Endothelial cell of umbilical vein (primary cell): ENCODE measurements at regions not wholly inside any gene's neighbourhood (a gene's known extent, or its start where the extent isn't known, plus 50 kb on each side); places are given as distances from the start of the nearest gene placed in this dataset.

ENCODE experiments used
- BruUV-seq: library from RNA; stranded (reverse); fragments of 400-500 nt; replicated peaks from 2 replicates; lab custom pipeline; 2021; lab: Mats Ljungman, UMichigan
- CTCF ChIA-PET: fragments of 300-600, 350-600 bp; sonication (Branson Sonifier 250); formaldehyde crosslinking; loops from one replicate; lab custom pipeline; 2021; ENCODE audit warnings: antibody characterized with exemption, inconsistent platforms; lab: Charles Lee
- POLR2A ChIA-PET: fragments of 300-600, 350-600 bp; sonication (Branson Sonifier 250); formaldehyde crosslinking; loops from one replicate; lab custom pipeline; 2021; ENCODE audit warnings: antibody characterized with exemption, inconsistent platforms; lab: Charles Lee
- DNase-seq: peaks from one replicate; pipeline ENCODE4 v3.0.0-alpha.2; 2011; ENCODE audit warnings: low read depth, low spot score
- FAIRE-seq: peaks from 2 replicates; lab custom pipeline; 2011; peaks lifted over from hg19 to GRCh38; lab: Jason Lieb, UNC
- H2AFZ ChIP-seq: 2 replicates; pipeline ENCODE4 v1.6.0; 2012; ENCODE audit warnings: low read depth, low read length, control low read depth, inconsistent platforms
- H3K27ac ChIP-seq: 2 replicates; pipeline ENCODE4 v1.5.1; 2011; ENCODE audit warnings: low read depth, mild to moderate bottlenecking, control low read depth, low read length, moderate library complexity; ENCODE audit not compliant: insufficient read depth
- H3K27me3 ChIP-seq, 2 experiments: 2 replicates each; pipeline versions ENCODE4 v1.6.0 to v1.6.1; 2011; ENCODE audit warnings: low read length in 2 of 2, mixed read lengths in 1 of 2; ENCODE audit not compliant: control insufficient read depth in 2 of 2, insufficient read depth in 2 of 2
- H3K36me3 ChIP-seq, 2 experiments: 2 replicates in 1 of 2; 3 replicates in 1 of 2; pipeline ENCODE4 v1.5.1; 2011; ENCODE audit warnings: low read length in 2 of 2, mild to moderate bottlenecking in 1 of 2, moderate library complexity in 1 of 2; ENCODE audit not compliant: control insufficient read depth in 2 of 2, insufficient read depth in 2 of 2; ENCODE audit errors: extremely low read depth in 1 of 2
- H3K4me1 ChIP-seq: 3 replicates; pipeline ENCODE4 v1.5.1; 2011; ENCODE audit warnings: mild to moderate bottlenecking, low read length; ENCODE audit not compliant: control insufficient read depth, insufficient read depth; ENCODE audit errors: extremely low read depth
- H3K4me2 ChIP-seq: 2 replicates; pipeline ENCODE4 v1.6.1; 2011; ENCODE audit warnings: low read length, control low read depth, mixed read lengths; ENCODE audit not compliant: insufficient read depth
- H3K4me3 ChIP-seq, 3 experiments: fragments of 200-600 bp in 1 of 3; sonication (generic), shearing (Covaris generic) in 1 of 3; replicated peaks in 1 of 3; 2 replicates each; pipeline ENCODE4 v1.5.1; 2011 to 2016; ENCODE audit warnings: control low read depth in 3 of 3, low read length in 3 of 3, mild to moderate bottlenecking in 2 of 3, inconsistent platforms in 1 of 3, low read depth in 1 of 3, moderate library complexity in 1 of 3; ENCODE audit not compliant: insufficient read depth in 1 of 3
- H3K79me2 ChIP-seq: 2 replicates; pipeline ENCODE4 v1.6.0; 2012; ENCODE audit warnings: low read length, inconsistent platforms; ENCODE audit not compliant: control insufficient read depth, insufficient read depth
- H3K9ac ChIP-seq: replicated peaks from 2 replicates; pipeline ENCODE3; 2011; ENCODE audit warnings: low read length, control low read depth; ENCODE audit not compliant: insufficient read depth; ENCODE audit errors: extremely low read depth
- H3K9me1 ChIP-seq: replicated peaks from 3 replicates; pipeline ENCODE4 v1.6.0; 2011; ENCODE audit warnings: mild to moderate bottlenecking, low read length; ENCODE audit not compliant: control insufficient read depth, insufficient read depth; ENCODE audit errors: extremely low read depth
- H3K9me3 ChIP-seq: replicated peaks from 2 replicates; pipeline ENCODE4 v1.5.1; 2012; ENCODE audit warnings: low read length, inconsistent platforms; ENCODE audit not compliant: control insufficient read depth, insufficient read depth
- H4K20me1 ChIP-seq: replicated peaks from 2 replicates; pipeline ENCODE3; 2011; ENCODE audit warnings: mild to moderate bottlenecking, low read length; ENCODE audit not compliant: control insufficient read depth, insufficient read depth; ENCODE audit errors: extremely low read depth
- EZH2 ChIP-seq: IDR thresholded peaks from 2 replicates; pipeline ENCODE4 v1.6.1; 2012; ENCODE audit warnings: borderline replicate concordance, low read depth, mild to moderate bottlenecking, moderate library complexity, low read length, inconsistent platforms; ENCODE audit not compliant: severe bottlenecking
- GATA2 ChIP-seq: IDR thresholded peaks from 2 replicates; pipeline ENCODE4 v1.7.0; 2011; ENCODE audit warnings: low read depth, mild to moderate bottlenecking, moderate library complexity, mixed read lengths, low read length; ENCODE audit not compliant: insufficient read length, insufficient read depth
- POLR2A ChIP-seq: IDR thresholded peaks from 2 replicates; pipeline ENCODE4 v1.6.1; 2012; ENCODE audit warnings: low read depth, mild to moderate bottlenecking, control low read depth, low read length
- dilution Hi-C: fragments of 300-500 bp; cut with MboI; formaldehyde crosslinking; loops from one replicate; pipeline ENCODE4 v1.15.0; 2019; ENCODE audit warnings: low sequenced_read_pairs; ENCODE audit not compliant: extremely low pct_ligation_motif_present
- intact Hi-C: fragments of 100-400 bp; cut with micrococcal nuclease; formaldehyde crosslinking; loops from one replicate; pipeline ENCODE4 v1.10.0; 2022

GRCh38 chr2:217693363-217693762, 309.4 kb downstream of the TNS1 start:
- intact Hi-C loops = no loop called here
- no peaks in the 10 kb centered on the region for H3K9me1 ChIP-seq
- H3K4me2 ChIP-seq = no peak overlapping the region
- FAIRE-seq = no peak
- H3K79me2 ChIP-seq = no peaks in the 10 kb centered on the region
- H3K27ac ChIP-seq = no peak overlapping the region
- H3K4me1 ChIP-seq = no peaks in the 10 kb centered on the region
- DNase-seq = no peak
- no TSS peak for BruUV-seq
- no peak overlapping the region for H3K4me3 ChIP-seq
- TF ChIP-seq EZH2 = no peak
- no peak for TF ChIP-seq GATA2
- no peak overlapping the region for H3K9ac ChIP-seq
- no peaks in the 10 kb centered on the region for H3K27me3 ChIP-seq
- no peaks in the 10 kb centered on the region for H4K20me1 ChIP-seq
- dilution Hi-C loops = no loop called here
- ChIA-PET POLR2A (no interaction called here), CTCF (interaction anchor here (1.4 to 1.9 kb wide), 2 partner anchors 20 to 995 kb away, joined by 3 to 6 read pairs; no protein-coding TSS in a partner anchor)
- H3K36me3 ChIP-seq = no peaks in the 10 kb centered on the region
- no peak overlapping the region for H2AFZ ChIP-seq
- no peaks in the 10 kb centered on the region for H3K9me3 ChIP-seq

- Histone ChIP-seq H3K27me3 (no peaks in the 10 kb centered on the region), H3K9me1 (no peaks in the 10 kb centered on the region), H3K4me3 (no peak overlapping the region), H4K20me1 (no peaks in the 10 kb centered on the region), H2AFZ (no peak overlapping the region), H3K4me2 (no peak overlapping the region), H3K36me3 (no peaks in the 10 kb centered on the region), H3K9me3 (no peaks in the 10 kb centered on the region), H3K4me1 (no peaks in the 10 kb centered on the region), H3K9ac (no peak overlapping the region), H3K79me2 (no peaks in the 10 kb centered on the region), H3K27ac (no peak overlapping the region)
- intact Hi-C loops (no loop called here), dilution Hi-C loops (no loop called here)
- DNase-seq (no peak), FAIRE-seq (no peak)
- no peak for TF ChIP-seq POLR2A
- POLR2A ChIA-PET = no interaction called here
- BruUV-seq = no TSS peak
- CTCF ChIA-PET = interaction anchor here (1.9 kb wide), 1 partner anchor 21 kb away, joined by 6 read pairs; no protein-coding TSS in a partner anchor
These were observed 310.7 kb downstream of the TNS1 start for GRCh38 chr2:217691920-217692666.
